SK-N-SH treated with all-trans-retinoic acid at 6 μM for 48 hours (cell line): ENCODE measurements at regions not wholly inside any gene's neighbourhood (a gene's known extent, or its start where the extent isn't known, plus 50 kb on each side); places are given as distances from the start of the nearest gene placed in this dataset.

Experiments
- RARB ChIP-seq: fragments of 250-450 bp; sonication (Bioruptor Pico); IDR thresholded peaks from 2 replicates; pipeline ENCODE4 v1.8.0; 2021; ENCODE audit warnings: mild to moderate bottlenecking, moderate library complexity
- ZC3H10 ChIP-seq: fragments of 250-450 bp; sonication (Bioruptor Pico); IDR thresholded peaks from 2 replicates; pipeline ENCODE4 v1.5.1; 2021; ENCODE audit warnings: mild to moderate bottlenecking, moderate library complexity
- ZNF565 ChIP-seq: fragments of 450-650 bp; formaldehyde crosslinking; conservative IDR thresholded peaks from 2 replicates; pipeline ENCODE4 v1.5.0; 2020; ENCODE audit warnings: low read depth, mild to moderate bottlenecking, moderate library complexity
- TF ChIP-seq, protein P1 (sequence below): fragments of 250-450 bp; sonication (Bioruptor Pico); IDR thresholded peaks from 2 replicates; pipeline ENCODE4 v1.5.0; 2020; ENCODE audit warnings: mild to moderate bottlenecking, moderate library complexity

DNA sequence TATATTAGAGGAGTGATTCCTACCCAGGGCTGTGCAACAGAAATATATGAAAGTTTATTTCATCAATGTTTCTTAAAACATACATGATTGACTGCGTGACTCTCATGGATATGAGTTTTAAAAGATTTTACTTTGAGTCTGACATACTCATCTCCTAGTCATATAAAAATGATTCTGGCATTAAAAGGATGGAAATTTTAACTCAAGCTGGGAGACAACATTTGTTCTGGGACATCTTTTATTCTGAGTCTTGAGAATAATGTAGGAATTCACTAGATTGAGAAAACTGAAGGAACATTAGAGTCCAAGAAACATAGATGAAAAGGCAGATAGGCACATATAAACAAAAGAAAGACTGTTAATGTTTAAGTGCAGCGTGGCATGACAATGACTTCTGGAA is 649.6 kb downstream of the SPRY1 start:
- no peak for TF ChIP-seq RARB
- TF ChIP-seq ZC3H10 (CRISPR knock-in tag) = no peak
- no peak for TF ChIP-seq ZNF565 (CRISPR knock-in tag)
- TF ChIP-seq, protein P1, sequence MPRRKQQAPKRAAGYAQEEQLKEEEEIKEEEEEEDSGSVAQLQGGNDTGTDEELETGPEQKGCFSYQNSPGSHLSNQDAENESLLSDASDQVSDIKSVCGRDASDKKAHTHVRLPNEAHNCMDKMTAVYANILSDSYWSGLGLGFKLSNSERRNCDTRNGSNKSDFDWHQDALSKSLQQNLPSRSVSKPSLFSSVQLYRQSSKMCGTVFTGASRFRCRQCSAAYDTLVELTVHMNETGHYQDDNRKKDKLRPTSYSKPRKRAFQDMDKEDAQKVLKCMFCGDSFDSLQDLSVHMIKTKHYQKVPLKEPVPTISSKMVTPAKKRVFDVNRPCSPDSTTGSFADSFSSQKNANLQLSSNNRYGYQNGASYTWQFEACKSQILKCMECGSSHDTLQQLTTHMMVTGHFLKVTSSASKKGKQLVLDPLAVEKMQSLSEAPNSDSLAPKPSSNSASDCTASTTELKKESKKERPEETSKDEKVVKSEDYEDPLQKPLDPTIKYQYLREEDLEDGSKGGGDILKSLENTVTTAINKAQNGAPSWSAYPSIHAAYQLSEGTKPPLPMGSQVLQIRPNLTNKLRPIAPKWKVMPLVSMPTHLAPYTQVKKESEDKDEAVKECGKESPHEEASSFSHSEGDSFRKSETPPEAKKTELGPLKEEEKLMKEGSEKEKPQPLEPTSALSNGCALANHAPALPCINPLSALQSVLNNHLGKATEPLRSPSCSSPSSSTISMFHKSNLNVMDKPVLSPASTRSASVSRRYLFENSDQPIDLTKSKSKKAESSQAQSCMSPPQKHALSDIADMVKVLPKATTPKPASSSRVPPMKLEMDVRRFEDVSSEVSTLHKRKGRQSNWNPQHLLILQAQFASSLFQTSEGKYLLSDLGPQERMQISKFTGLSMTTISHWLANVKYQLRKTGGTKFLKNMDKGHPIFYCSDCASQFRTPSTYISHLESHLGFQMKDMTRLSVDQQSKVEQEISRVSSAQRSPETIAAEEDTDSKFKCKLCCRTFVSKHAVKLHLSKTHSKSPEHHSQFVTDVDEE (CRISPR knock-in tag) = no peak
